Spleen (tissue), 11 donors: ENCODE measurements at regions not wholly inside any gene's neighbourhood (a gene's known extent, or its start where the extent isn't known, plus 50 kb on each side); places are given as distances from the start of the nearest gene placed in this dataset.
"Not testable (repeated sequence)": the region's sequence is repeated elsewhere in the genome, so short reads cannot be mapped to it uniquely, and the experiment has no call there.

Source experiments
- DNase-seq: peaks from one replicate; pipeline ENCODE4 v3.0.0-alpha.2; 2020
- H3K27ac ChIP-seq, 8 donors: fragments of 200-600 bp; sonication (generic) in 7 of 8; 1 replicate in 4 of 8; 2 replicates in 4 of 8; pipeline versions ENCODE4 v1.5.0 to v1.8.0; 2016 to 2021; ENCODE audit warnings: inconsistent platforms in 4 of 8, mild to moderate bottlenecking in 4 of 8, moderate library complexity in 1 of 8
- H3K27me3 ChIP-seq, 7 donors: fragments of 200-600 bp; sonication (generic) in 6 of 7; replicated peaks in 1 of 7; 1 replicate in 4 of 7; 2 replicates in 3 of 7; pipeline versions ENCODE4 v1.5.0 to v1.8.0; 2016 to 2021; ENCODE audit warnings: inconsistent platforms in 3 of 7, mild to moderate bottlenecking in 1 of 7
- H3K36me3 ChIP-seq, 6 donors: fragments of 200-600 bp; sonication (generic) in 5 of 6; 1 replicate in 4 of 6; 2 replicates in 2 of 6; pipeline versions ENCODE4 v1.5.0 to v1.8.0; 2016 to 2021; ENCODE audit warnings: inconsistent platforms in 2 of 6
- H3K4me1 ChIP-seq, 6 donors: fragments of 200-600 bp; sonication (generic) in 5 of 6; 1 replicate in 3 of 6; 2 replicates in 3 of 6; pipeline versions ENCODE4 v1.5.0 to v1.8.0; 2016 to 2021; ENCODE audit warnings: inconsistent platforms in 3 of 6
- H3K4me3 ChIP-seq, 8 donors: fragments of 200-600 bp; sonication (generic) in 7 of 8; 1 replicate in 4 of 8; 2 replicates in 4 of 8; pipeline versions ENCODE4 v1.5.0 to v1.8.0; 2016 to 2021; ENCODE audit warnings: inconsistent platforms in 4 of 8, mild to moderate bottlenecking in 4 of 8, moderate library complexity in 2 of 8
- H3K9me3 ChIP-seq, 8 donors: fragments of 200-600 bp; sonication (generic) in 7 of 8; 1 replicate in 4 of 8; 2 replicates in 4 of 8; pipeline versions ENCODE4 v1.5.0 to v1.8.0; 2016 to 2021; ENCODE audit warnings: inconsistent platforms in 4 of 8
- POLR2A ChIP-seq, 3 donors: fragments of 450-650 bp; IDR thresholded peaks; one replicate each; pipeline ENCODE4 v1.5.1; 2017; ENCODE audit warnings: antibody characterized with exemption in 3 of 3, mild to moderate bottlenecking in 1 of 3
- POLR2AphosphoS5 ChIP-seq, 3 donors: sonication (generic); formaldehyde crosslinking; IDR thresholded peaks; one replicate each; pipeline ENCODE4 v1.5.1; 2017; ENCODE audit warnings: antibody characterized with exemption in 3 of 3
- WGBS, 5 donors: extraction: QIAGEN DNeasy Blood & Tissue Kit in 3 of 5; methylation state at CpG; one replicate each; pipeline versions ENCODE4 v1.1.5 to v1.1.7; 2013 to 2018; 5-methylcytosine and 5-hydroxymethylcytosine counted together
- intact Hi-C: fragments of 100-400 bp; cut with DNase I; formaldehyde crosslinking; loops from one replicate; pipeline ENCODE4 v1.15.0; 2023; ENCODE audit warnings: low total_unique reads
- TF ChIP-seq, protein P1 (sequence below), 11 experiments: fragments of 200-600 bp in 7 of 11; fragments of 450-650 bp in 4 of 11; sonication (generic) in 4 of 11; IDR thresholded peaks in 8 of 11; conservative IDR thresholded peaks in 3 of 11; 1 replicate in 7 of 11; 2 replicates in 4 of 11; pipeline versions ENCODE4 v1.4.0 to v1.8.0; 2016 to 2021; ENCODE audit warnings: antibody characterized with exemption in 11 of 11, inconsistent platforms in 4 of 11, mild to moderate bottlenecking in 1 of 11
- donor health status: healthy with polysubstance abuse.
- donor health status: DM: no; HTN: no; CAD: no; lungs with moderate emphysema.
- donor health status: DM: no; HTN: no; CAD: no.
- donor health status: Bipolar disorder and iron deficiency.
- donor health status: healthy.
- donor health status: DM: no; HTN: no; CAD: no.
- donor health status: DM: yes; HTN: yes; CAD: no.

GRCh38 chr3:106317141-106318055 lies 448.6 kb upstream of the CBLB start:
- Histone ChIP-seq H3K27me3 (no peaks in the 10 kb centered on the region), H3K4me1 (no peaks in the 10 kb centered on the region), H3K4me3 (no peak overlapping the region), H3K9me3 (peaks cover 0 to 2% (median 0%) of the 10 kb centered on the region in 8 donors), H3K27ac (no peak overlapping the region), H3K36me3 (no peaks in the 10 kb centered on the region)
- WGBS, 5 donors: 85 to 97% (median 90%) methylated on average over 6 of the region's 6 CpGs
- intact Hi-C loops: no loop called here
- no peak for TF ChIP-seq POLR2A (IDR thresholded peaks at IDR 0.05)
- TF ChIP-seq, protein P1, sequence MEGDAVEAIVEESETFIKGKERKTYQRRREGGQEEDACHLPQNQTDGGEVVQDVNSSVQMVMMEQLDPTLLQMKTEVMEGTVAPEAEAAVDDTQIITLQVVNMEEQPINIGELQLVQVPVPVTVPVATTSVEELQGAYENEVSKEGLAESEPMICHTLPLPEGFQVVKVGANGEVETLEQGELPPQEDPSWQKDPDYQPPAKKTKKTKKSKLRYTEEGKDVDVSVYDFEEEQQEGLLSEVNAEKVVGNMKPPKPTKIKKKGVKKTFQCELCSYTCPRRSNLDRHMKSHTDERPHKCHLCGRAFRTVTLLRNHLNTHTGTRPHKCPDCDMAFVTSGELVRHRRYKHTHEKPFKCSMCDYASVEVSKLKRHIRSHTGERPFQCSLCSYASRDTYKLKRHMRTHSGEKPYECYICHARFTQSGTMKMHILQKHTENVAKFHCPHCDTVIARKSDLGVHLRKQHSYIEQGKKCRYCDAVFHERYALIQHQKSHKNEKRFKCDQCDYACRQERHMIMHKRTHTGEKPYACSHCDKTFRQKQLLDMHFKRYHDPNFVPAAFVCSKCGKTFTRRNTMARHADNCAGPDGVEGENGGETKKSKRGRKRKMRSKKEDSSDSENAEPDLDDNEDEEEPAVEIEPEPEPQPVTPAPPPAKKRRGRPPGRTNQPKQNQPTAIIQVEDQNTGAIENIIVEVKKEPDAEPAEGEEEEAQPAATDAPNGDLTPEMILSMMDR (IDR thresholded peaks at IDR 0.05 in 8 of 11, conservative IDR thresholded peaks at IDR 0.05 in 3 of 11): no peak
- TF ChIP-seq POLR2AphosphoS5 (IDR thresholded peaks at IDR 0.05): no peak
- no peak for DNase-seq

DNA sequence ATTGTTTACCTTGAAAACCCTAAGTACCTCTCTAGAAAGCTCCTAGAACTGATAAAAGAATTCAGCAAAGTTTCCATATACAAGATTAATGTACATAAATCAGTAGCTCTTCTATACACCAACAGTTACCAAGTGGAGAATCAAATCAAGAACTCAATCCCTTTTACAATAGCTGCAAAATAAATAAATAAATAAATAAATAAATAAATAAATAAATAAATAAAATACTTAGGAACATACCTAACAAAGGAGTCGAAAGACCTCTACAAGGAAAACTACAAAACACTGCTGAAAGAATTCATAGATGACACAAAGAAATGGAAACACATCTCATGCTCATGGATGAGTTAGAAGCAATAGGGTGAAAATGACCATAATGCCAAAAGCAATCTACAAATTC lies 452.6 kb upstream of the CBLB start:
- intact Hi-C loops, H3K4me1 ChIP-seq, H3K36me3 ChIP-seq, DNase-seq, H3K27me3 ChIP-seq, H3K4me3 ChIP-seq, H3K27ac ChIP-seq: not testable (repeated sequence)
- H3K9me3 ChIP-seq: peaks cover 0 to 24% (median 21%) of the 10 kb centered on the region in 8 donors
- WGBS, 5 donors: 70 to 100% (median 93%) methylated on average over 1 of the region's 1 CpG

- H3K27me3 ChIP-seq: no peaks in the 10 kb centered on the region
- H3K4me3 ChIP-seq: no peak overlapping the region
- intact Hi-C loops: no loop called here
- no peak overlapping the region for H3K27ac ChIP-seq
- no peak for DNase-seq
- 89 to 100% (median 92%) methylated on average over 1 of the region's 1 CpG for WGBS, 5 donors
- H3K36me3 ChIP-seq: no peaks in the 10 kb centered on the region
- peaks cover 0 to 24% (median 21%) of the 10 kb centered on the region in 8 donors for H3K9me3 ChIP-seq
- H3K4me1 ChIP-seq: no peaks in the 10 kb centered on the region
- TF ChIP-seq, protein P1 (IDR thresholded peaks at IDR 0.05 in 8 of 11, conservative IDR thresholded peaks at IDR 0.05 in 3 of 11): no peak
- TF ChIP-seq POLR2A (IDR thresholded peaks at IDR 0.05): no peak
- TF ChIP-seq POLR2AphosphoS5 (IDR thresholded peaks at IDR 0.05): no peak
These were observed 454.8 kb upstream of the CBLB start for GRCh38 chr3:106323586-106323985.

GRCh38 chr3:106326941-106327695 lies 458.3 kb upstream of the CBLB start:
- no peak for DNase-seq
- TF ChIP-seq POLR2A (IDR thresholded peaks at IDR 0.05) (no peak), POLR2AphosphoS5 (IDR thresholded peaks at IDR 0.05) (no peak)
- TF ChIP-seq, protein P1 (IDR thresholded peaks at IDR 0.05 in 8 of 11, conservative IDR thresholded peaks at IDR 0.05 in 3 of 11): no peak

More at GRCh38 chr3:106326941-106327695, 458.3 kb upstream of the CBLB start:
- WGBS, 5 donors: 57 to 74% (median 68%) methylated on average over 4 of the region's 4 CpGs
- intact Hi-C loops: no loop called here
- H3K36me3 ChIP-seq: no peaks in the 10 kb centered on the region
- no peak overlapping the region for H3K27ac ChIP-seq
- H3K27me3 ChIP-seq: no peaks in the 10 kb centered on the region
- no peak overlapping the region for H3K4me3 ChIP-seq
- peaks cover 0 to 23% (median 21%) of the 10 kb centered on the region in 8 donors for H3K9me3 ChIP-seq
- H3K4me1 ChIP-seq: no peaks in the 10 kb centered on the region
